HepG2 (cell line): ENCODE measurements at regions not wholly inside any gene's neighbourhood (a gene's known extent, or its start where the extent isn't known, plus 50 kb on each side); places are given as distances from the start of the nearest gene placed in this dataset.

Experiments used
- ATAC-seq: fragments of 200-7000 bp; cut with Tn5 transposase; 3 replicates; pipeline ENCODE4 v1.9.1; 2020; ENCODE audit warnings: mild to moderate bottlenecking, moderate library complexity
- BruUV-seq: library from RNA; stranded (reverse); fragments of 400-500 nt; replicated peaks from 2 replicates; lab custom pipeline; 2021; lab: Mats Ljungman, UMichigan
- CTCF ChIA-PET: fragments of 300-600 bp; formaldehyde crosslinking; extraction: SDS; loops from one replicate; lab custom pipeline; 2021; ENCODE audit warnings: low total read pairs, inconsistent platforms, low intra/inter-chr PET ratio; lab: Yijun Ruan, JAX
- POLR2A ChIA-PET: fragments of 350-600 bp; sonication (Branson Sonifier 250); formaldehyde crosslinking; loops from one replicate; lab custom pipeline; 2020; ENCODE audit warnings: antibody characterized with exemption, inconsistent platforms; lab: Yijun Ruan, JAX
- DNase-seq: peaks from one replicate; pipeline ENCODE4 v3.0.0-alpha.2; 2015; ENCODE audit warnings: low spot score
- FAIRE-seq: peaks from 3 replicates; lab custom pipeline; 2011; peaks lifted over from hg19 to GRCh38; lab: Jason Lieb, UNC
- H2AFZ ChIP-seq: one replicate; pipeline ENCODE4 v1.6.1; 2011; ENCODE audit warnings: low read length, inconsistent platforms
- H3K27ac ChIP-seq: fragments of 300-600 bp; 3 replicates; pipeline ENCODE4 v1.8.0; 2011; ENCODE audit warnings: mixed run types, mild to moderate bottlenecking, mixed read lengths, low read length, inconsistent platforms; ENCODE audit not compliant: insufficient read depth; ENCODE audit errors: extremely low read length
- H3K27me3 ChIP-seq, 2 experiments: fragments of 200-600 bp in 1 of 2; 2 replicates in 1 of 2; 3 replicates in 1 of 2; pipeline versions ENCODE4 v1.6.0 to v1.8.0; 2011; ENCODE audit warnings: low read length in 2 of 2, mild to moderate bottlenecking in 2 of 2, moderate library complexity in 2 of 2, inconsistent platforms in 1 of 2; ENCODE audit not compliant: insufficient read depth in 2 of 2, control insufficient read depth in 1 of 2
- H3K36me3 ChIP-seq, 2 experiments: fragments of 200-600 bp in 1 of 2; replicated peaks in 1 of 2; 2 replicates in 1 of 2; 3 replicates in 1 of 2; pipeline versions ENCODE4 v1.5.1 to v1.8.0; 2011; ENCODE audit warnings: low read length in 2 of 2, inconsistent platforms in 1 of 2; ENCODE audit not compliant: insufficient read depth in 2 of 2, control insufficient read depth in 1 of 2
- H3K4me1 ChIP-seq: 2 replicates; pipeline ENCODE4 v1.5.1; 2012; ENCODE audit warnings: low read length, inconsistent platforms; ENCODE audit not compliant: insufficient read depth
- H3K4me2 ChIP-seq: 2 replicates; pipeline ENCODE4 v1.6.0; 2011; ENCODE audit warnings: low read depth, low read length, inconsistent platforms
- H3K4me3 ChIP-seq, 3 experiments: fragments of 200-600 bp in 1 of 3; sonication (generic), shearing (Covaris generic) in 1 of 3; replicated peaks in 1 of 3; 2 replicates each; pipeline ENCODE4 v1.5.1; 2011 to 2016; ENCODE audit warnings: low read length in 3 of 3, inconsistent platforms in 2 of 3, low read depth in 2 of 3, mild to moderate bottlenecking in 2 of 3, control low read depth in 1 of 3, mixed read lengths in 1 of 3; ENCODE audit not compliant: insufficient read depth in 1 of 3
- H3K79me2 ChIP-seq: one replicate; pipeline ENCODE4 v1.6.1; 2011; ENCODE audit warnings: low read length, inconsistent platforms; ENCODE audit not compliant: insufficient read depth
- H3K9ac ChIP-seq: 2 replicates; pipeline ENCODE4 v1.6.0; 2011; ENCODE audit warnings: mild to moderate bottlenecking, low read depth, low read length, inconsistent platforms; ENCODE audit not compliant: insufficient read depth
- H3K9me3 ChIP-seq: 2 replicates; pipeline ENCODE4 v1.5.1; 2012; ENCODE audit warnings: mild to moderate bottlenecking, low read length
- H4K20me1 ChIP-seq: 2 replicates; pipeline ENCODE4 v1.6.0; 2011; ENCODE audit warnings: inconsistent platforms, mild to moderate bottlenecking, low read length, moderate library complexity; ENCODE audit not compliant: insufficient read depth
- NFKBIZ ChIP-seq: IDR thresholded peaks from 2 replicates; pipeline ENCODE4 v1.6.1; 2018; ENCODE audit warnings: missing genetic modification reagents, missing compliant biosample characterization
- PAXIP1 ChIP-seq: sonication (generic); formaldehyde crosslinking; conservative IDR thresholded peaks from 2 replicates; pipeline ENCODE4 v1.4.0; 2020; ENCODE audit warnings: mild to moderate bottlenecking, missing genetic modification reagents, moderate library complexity
- PPARG ChIP-seq: conservative IDR thresholded peaks from 2 replicates; pipeline ENCODE4 v1.6.1; 2016; ENCODE audit warnings: missing biosample characterization, missing genetic modification reagents
- RCOR2 ChIP-seq: IDR thresholded peaks from 2 replicates; pipeline ENCODE4 v1.6.1; 2016; ENCODE audit warnings: missing biosample characterization, missing genetic modification reagents
- SMC3 ChIP-seq: IDR thresholded peaks from 2 replicates; pipeline ENCODE4 v1.6.1; 2011; ENCODE audit warnings: low read length, improper control_type of control experiment
- TSC22D2 ChIP-seq: sonication (generic); formaldehyde crosslinking; IDR thresholded peaks from 2 replicates; pipeline ENCODE4 v1.5.1; 2020; ENCODE audit warnings: missing genetic modification reagents, mild to moderate bottlenecking, borderline replicate concordance
- USF2 ChIP-seq, 2 experiments: sonication (generic) in 1 of 2; formaldehyde crosslinking in 1 of 2; IDR thresholded peaks; 2 replicates each; pipeline versions ENCODE4 v1.5.1 to v1.6.1; 2011 to 2020; ENCODE audit warnings: borderline replicate concordance in 1 of 2, low read depth in 1 of 2, low read length in 1 of 2, mild to moderate bottlenecking in 1 of 2, missing genetic modification reagents in 1 of 2, moderate library complexity in 1 of 2
- ZBTB33 ChIP-seq: sonication (generic); formaldehyde crosslinking; IDR thresholded peaks from 2 replicates; pipeline ENCODE4 v1.4.0; 2020; ENCODE audit warnings: missing genetic modification reagents
- ZFP36L2 ChIP-seq: sonication (generic); formaldehyde crosslinking; IDR thresholded peaks from 2 replicates; pipeline ENCODE4 v1.4.0; 2020; ENCODE audit warnings: missing genetic modification reagents
- ZFY ChIP-seq: sonication (generic); formaldehyde crosslinking; IDR thresholded peaks from 2 replicates; pipeline ENCODE4 v1.4.0; 2020; ENCODE audit warnings: missing genetic modification reagents
- ZNF513 ChIP-seq: sonication (generic); formaldehyde crosslinking; conservative IDR thresholded peaks from 2 replicates; pipeline ENCODE4 v1.5.0; 2020; ENCODE audit warnings: missing genetic modification reagents
- ZNF530 ChIP-seq: sonication (generic); formaldehyde crosslinking; IDR thresholded peaks from 2 replicates; pipeline ENCODE4 v1.5.0; 2020; ENCODE audit warnings: low read depth, mild to moderate bottlenecking, missing genetic modification reagents
- ZNF878 ChIP-seq: sonication (generic); formaldehyde crosslinking; IDR thresholded peaks from 2 replicates; pipeline ENCODE4 v1.8.1; 2023; ENCODE audit warnings: mild to moderate bottlenecking, missing genetic modification reagents, moderate library complexity
- ZNF883 ChIP-seq: sonication (generic); formaldehyde crosslinking; IDR thresholded peaks from 2 replicates; pipeline ENCODE4 v1.5.1; 2020; ENCODE audit warnings: mild to moderate bottlenecking, missing genetic modification reagents; ENCODE audit errors: not compliant biosample characterization
- in situ Hi-C: cut with HindIII; loops from 2 replicates; pipeline ENCODE4 v1.10.0; 2017; ENCODE audit warnings: low pct_unique_long_range_greater_than_20kb; ENCODE audit not compliant: extremely low pct_ligation_motif_present
- intact Hi-C: fragments of 100-400 bp; cut with micrococcal nuclease; formaldehyde crosslinking; loops from one replicate; pipeline ENCODE4 v1.10.0; 2022; ENCODE audit not compliant: unreplicated experiment

GRCh38 chr12:42923583-42923982, 334.0 kb upstream of the PRICKLE1 start:
- H3K4me2 ChIP-seq, result no peak overlapping the region
- in situ Hi-C loops, result no loop called here
- ATAC-seq (no peak), FAIRE-seq (no peak), DNase-seq (no peak)
- no peaks in the 10 kb centered on the region for H3K4me1 ChIP-seq
- H3K79me2 ChIP-seq, result no peaks in the 10 kb centered on the region
- intact Hi-C loops, result no loop called here
- H3K4me3 ChIP-seq, result no peak overlapping the region
- no peak overlapping the region for H3K27ac ChIP-seq
- H3K9ac ChIP-seq, result no peak overlapping the region
- no peaks in the 10 kb centered on the region for H3K36me3 ChIP-seq
- H4K20me1 ChIP-seq, result no peaks in the 10 kb centered on the region
- TF ChIP-seq PAXIP1 (CRISPR knock-in tag) (no peak), ZNF513 (CRISPR knock-in tag) (no peak), NFKBIZ (no peak), TSC22D2 (CRISPR knock-in tag) (no peak), SMC3 (no peak), ZFY (CRISPR knock-in tag) (no peak), ZNF883 (CRISPR knock-in tag) (no peak), PPARG (CRISPR knock-in tag) (no peak), ZNF878 (CRISPR knock-in tag) (no peak), USF2 (IDR thresholded peaks at IDR 0.05; ENCODE audit: low read depth, low read length) (no peak), USF2 (CRISPR knock-in tag; IDR thresholded peaks at IDR 0.05; ENCODE audit: borderline replicate concordance) (no peak), ZBTB33 (CRISPR knock-in tag) (no peak), ZNF530 (no peak), RCOR2 (CRISPR knock-in tag) (no peak), ZFP36L2 (CRISPR knock-in tag) (no peak)
- H2AFZ ChIP-seq, result no peak overlapping the region
- POLR2A ChIA-PET, result no interaction called here
- CTCF ChIA-PET, result no interaction called here
- H3K9me3 ChIP-seq, result no peaks in the 10 kb centered on the region
- no TSS peak for BruUV-seq
- no peaks in the 10 kb centered on the region for H3K27me3 ChIP-seq
